ENCODE measurements at regions not wholly inside any gene's neighbourhood (a gene's known extent, or its start where the extent isn't known, plus 50 kb on each side); places are given as distances from the start of the nearest gene placed in this dataset.

- TF ChIP-seq NFYA (IDR thresholded peaks at IDR 0.05; ENCODE audit: borderline replicate concordance, low read depth, low read length) (no peak), RAD51 (IDR thresholded peaks at IDR 0.05) (no peak), KAT2A (conservative IDR thresholded peaks at IDR 0.05; ENCODE audit: control insufficient read depth, low read depth, low read length) (no peak), ZZZ3 (IDR thresholded peaks at IDR 0.05; ENCODE audit: control insufficient read depth, insufficient read length, low read depth) (no peak), CHD4 (IDR thresholded peaks at IDR 0.05) (no peak), CREB1 (IDR thresholded peaks at IDR 0.05; ENCODE audit: low read depth) (no peak), SRF (IDR thresholded peaks at IDR 0.05; ENCODE audit: low read depth in 2 of 2, low read length in 2 of 2) (no peak)
Measured at GRCh38 chr2:43154685-43155084, 71.7 kb downstream of the ZFP36L2 start (continued).

- ATAC-seq (no peak), FAIRE-seq (no peak), DNase-seq (ENCODE audit: low read depth, low spot score) (no peak)
- no peaks in the 10 kb centered on the region for H3K27me3 ChIP-seq (replicated peaks in 1 of 2; ENCODE audit: control insufficient read depth in 2 of 2, insufficient read depth in 2 of 2, low read length in 1 of 2)
- CTCF ChIA-PET, result interaction anchor here (1.3 kb wide), 1 partner anchor 331 kb away, joined by 8 read pairs; no protein-coding TSS in a partner anchor
- BruUV-seq (replicated peaks), result no TSS peak
- no peaks in the 10 kb centered on the region for H3K36me3 ChIP-seq (ENCODE audit: control insufficient read depth in 2 of 2, insufficient read depth in 2 of 2, low read length in 1 of 2)
- no peaks in the 10 kb centered on the region for H3K79me2 ChIP-seq (ENCODE audit: control insufficient read depth, insufficient read depth, low read length)
- SMC1A ChIA-PET (ENCODE audit: uncharacterized antibody, unreplicated experiment), result no interaction called here
- no peak overlapping the region for H3K4me3 ChIP-seq
- no peak overlapping the region for H3K4me2 ChIP-seq (ENCODE audit: control insufficient read depth, insufficient read depth)
- no peaks in the 10 kb centered on the region for H4K20me1 ChIP-seq (ENCODE audit: control insufficient read depth, insufficient read depth)
- WGBS (ENCODE audit: insufficient coverage, insufficient replicate concordance, low lambda C conversion rate, missing lambda C conversion rate), result 37% methylated on average over 11 of the region's 11 CpGs
- no peak overlapping the region for H2AFZ ChIP-seq (ENCODE audit: control insufficient read depth, low read depth, low read length)
- TF ChIP-seq TCF7 (IDR thresholded peaks at IDR 0.05; ENCODE audit: borderline replicate concordance) (no peak), BHLHE40 (IDR thresholded peaks at IDR 0.05; ENCODE audit: borderline replicate concordance in 1 of 2, low read depth in 2 of 2, low read length in 1 of 2) (peak in 1 of 2 experiments; percentile 45; a peak in 1 of 4 replicates)
- H3K27ac ChIP-seq (ENCODE audit: control insufficient read depth, insufficient read depth), result no peak overlapping the region
- peaks cover 16% of the 10 kb centered on the region for H3K4me1 ChIP-seq (ENCODE audit: control insufficient read depth, insufficient read depth, low read length)
- POLR2A ChIA-PET, result no interaction called here
- in situ Hi-C loops (cut with MboI), result no loop called here
- H3K9ac ChIP-seq (ENCODE audit: control insufficient read depth, insufficient read depth, low read length), result no peak overlapping the region
- H3K9me3 ChIP-seq (replicated peaks; ENCODE audit: control insufficient read depth, insufficient read depth, low read length), result no peaks in the 10 kb centered on the region
- RAD21 ChIA-PET (ENCODE audit: unreplicated experiment), result no interaction called here
- intact Hi-C loops (cut with micrococcal nuclease; ENCODE audit: unreplicated experiment), result no loop called here
Measured at GRCh38 chr2:43152741-43153647, 73.4 kb downstream of the ZFP36L2 start.
